K562 (cell line): ENCODE measurements at regions not wholly inside any gene's neighbourhood (a gene's known extent, or its start where the extent isn't known, plus 50 kb on each side); places are given as distances from the start of the nearest gene placed in this dataset.

Source experiments
- CREM ChIP-seq: IDR thresholded peaks from 2 replicates; pipeline ENCODE4 v1.6.1; 2014; ENCODE audit warnings: antibody characterized with exemption, low read depth
- ELF1 ChIP-seq: fragments of 200-800 bp; sonication (Bioruptor generic); IDR thresholded peaks from 2 replicates; pipeline ENCODE4 v1.6.1; 2016; ENCODE audit warnings: missing genetic modification characterization, missing compliant biosample characterization
- KDM1A ChIP-seq, 2 experiments: fragments of 450-650 bp; IDR thresholded peaks; 2 replicates each; pipeline ENCODE4 v1.6.1; 2016; ENCODE audit warnings: mild to moderate bottlenecking in 2 of 2
- MAFK ChIP-seq: IDR thresholded peaks from 2 replicates; pipeline ENCODE4 v1.6.1; 2011; ENCODE audit warnings: low read length, improper control_type of control experiment
- MYC ChIP-seq, 2 experiments: fragments of 250-450 bp in 1 of 2; sonication (Bioruptor Pico) in 1 of 2; IDR thresholded peaks; 2 replicates each; pipeline versions ENCODE4 v1.5.1 to v1.6.1; 2012 to 2021; ENCODE audit warnings: low read depth in 2 of 2, borderline replicate concordance in 1 of 2, improper control_type of control experiment in 1 of 2, low read length in 1 of 2, mild to moderate bottlenecking in 1 of 2, moderate library complexity in 1 of 2
- POLR2A ChIP-seq: fragments of 450-650 bp; conservative IDR thresholded peaks from 2 replicates; pipeline ENCODE4 v1.6.1; 2016
- POLR2AphosphoS5 ChIP-seq: IDR thresholded peaks from 2 replicates; pipeline ENCODE4 v1.6.1; 2011; ENCODE audit warnings: mild to moderate bottlenecking, low read depth, low read length, moderate library complexity; ENCODE audit not compliant: control insufficient read depth, insufficient read depth
- ZFP36 ChIP-seq: fragments of 150-350 bp; IDR thresholded peaks from 2 replicates; pipeline ENCODE4 v1.6.1; 2018; ENCODE audit warnings: low read length, low read depth; ENCODE audit not compliant: partially characterized antibody
- TF ChIP-seq, protein P1 (sequence below): sonication (generic); formaldehyde crosslinking; IDR thresholded peaks from 2 replicates; pipeline ENCODE4 v1.8.0; 2022; ENCODE audit warnings: mild to moderate bottlenecking, missing genetic modification reagents
- TF ChIP-seq, protein P2 (sequence below): sonication (generic); formaldehyde crosslinking; IDR thresholded peaks from 2 replicates; pipeline ENCODE4 v1.8.0; 2022; ENCODE audit warnings: missing genetic modification reagents, mild to moderate bottlenecking, borderline replicate concordance
- TF ChIP-seq, protein P3 (sequence below), 3 experiments: IDR thresholded peaks in 2 of 3; conservative IDR thresholded peaks in 1 of 3; 2 replicates each; pipeline ENCODE4 v1.5.1; 2011 to 2012; ENCODE audit warnings: low read length in 3 of 3, mild to moderate bottlenecking in 3 of 3, control low read depth in 2 of 3, improper control_type of control experiment in 1 of 3, inconsistent platforms in 1 of 3, low read depth in 1 of 3, mixed read lengths in 1 of 3, moderate library complexity in 1 of 3; ENCODE audit not compliant: insufficient read depth in 2 of 3
- TF ChIP-seq, protein P4 (sequence below): fragments of 450-650 bp; IDR thresholded peaks from 2 replicates; pipeline ENCODE4 v1.6.1; 2018; ENCODE audit not compliant: partially characterized antibody
- TF ChIP-seq, protein P5 (sequence below): sonication (generic); formaldehyde crosslinking; IDR thresholded peaks from 2 replicates; pipeline ENCODE4 v1.9.0; 2022; ENCODE audit warnings: mild to moderate bottlenecking, missing genetic modification reagents

DNA sequence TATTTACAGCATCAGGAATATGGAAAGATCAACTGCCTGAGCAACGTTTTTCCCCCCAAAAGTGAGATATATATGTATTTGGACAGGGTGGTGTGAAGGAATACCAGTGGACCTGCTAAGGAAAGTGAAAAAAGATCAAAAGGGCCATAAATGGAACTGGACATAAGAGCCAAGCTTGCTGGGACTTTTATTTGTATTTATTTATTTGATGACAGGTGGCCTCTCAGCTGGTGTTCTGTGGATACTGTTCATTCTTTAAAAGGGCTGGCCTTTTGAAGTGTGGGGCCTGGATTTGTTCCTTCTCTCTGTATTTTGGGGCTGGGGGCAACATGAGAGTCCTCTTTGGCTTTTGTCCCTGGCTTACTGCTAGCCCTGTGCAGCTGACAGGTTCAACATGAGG is 306.6 kb upstream of the N4BP1 start:
- TF ChIP-seq, protein P1, sequence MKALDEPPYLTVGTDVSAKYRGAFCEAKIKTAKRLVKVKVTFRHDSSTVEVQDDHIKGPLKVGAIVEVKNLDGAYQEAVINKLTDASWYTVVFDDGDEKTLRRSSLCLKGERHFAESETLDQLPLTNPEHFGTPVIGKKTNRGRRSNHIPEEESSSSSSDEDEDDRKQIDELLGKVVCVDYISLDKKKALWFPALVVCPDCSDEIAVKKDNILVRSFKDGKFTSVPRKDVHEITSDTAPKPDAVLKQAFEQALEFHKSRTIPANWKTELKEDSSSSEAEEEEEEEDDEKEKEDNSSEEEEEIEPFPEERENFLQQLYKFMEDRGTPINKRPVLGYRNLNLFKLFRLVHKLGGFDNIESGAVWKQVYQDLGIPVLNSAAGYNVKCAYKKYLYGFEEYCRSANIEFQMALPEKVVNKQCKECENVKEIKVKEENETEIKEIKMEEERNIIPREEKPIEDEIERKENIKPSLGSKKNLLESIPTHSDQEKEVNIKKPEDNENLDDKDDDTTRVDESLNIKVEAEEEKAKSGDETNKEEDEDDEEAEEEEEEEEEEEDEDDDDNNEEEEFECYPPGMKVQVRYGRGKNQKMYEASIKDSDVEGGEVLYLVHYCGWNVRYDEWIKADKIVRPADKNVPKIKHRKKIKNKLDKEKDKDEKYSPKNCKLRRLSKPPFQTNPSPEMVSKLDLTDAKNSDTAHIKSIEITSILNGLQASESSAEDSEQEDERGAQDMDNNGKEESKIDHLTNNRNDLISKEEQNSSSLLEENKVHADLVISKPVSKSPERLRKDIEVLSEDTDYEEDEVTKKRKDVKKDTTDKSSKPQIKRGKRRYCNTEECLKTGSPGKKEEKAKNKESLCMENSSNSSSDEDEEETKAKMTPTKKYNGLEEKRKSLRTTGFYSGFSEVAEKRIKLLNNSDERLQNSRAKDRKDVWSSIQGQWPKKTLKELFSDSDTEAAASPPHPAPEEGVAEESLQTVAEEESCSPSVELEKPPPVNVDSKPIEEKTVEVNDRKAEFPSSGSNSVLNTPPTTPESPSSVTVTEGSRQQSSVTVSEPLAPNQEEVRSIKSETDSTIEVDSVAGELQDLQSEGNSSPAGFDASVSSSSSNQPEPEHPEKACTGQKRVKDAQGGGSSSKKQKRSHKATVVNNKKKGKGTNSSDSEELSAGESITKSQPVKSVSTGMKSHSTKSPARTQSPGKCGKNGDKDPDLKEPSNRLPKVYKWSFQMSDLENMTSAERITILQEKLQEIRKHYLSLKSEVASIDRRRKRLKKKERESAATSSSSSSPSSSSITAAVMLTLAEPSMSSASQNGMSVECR (CRISPR knock-in tag), result no peak
- TF ChIP-seq POLR2AphosphoS5 (no peak), CREM (no peak), POLR2A (no peak), MAFK (no peak), MYC (IDR thresholded peaks at IDR 0.05; ENCODE audit: low read depth, low read length) (no peak), MYC (CRISPR knock-in tag; IDR thresholded peaks at IDR 0.05; ENCODE audit: borderline replicate concordance, low read depth) (no peak), KDM1A (IDR thresholded peaks at IDR 0.05) (no peak), ELF1 (tag) (no peak), ZFP36 (no peak)
- TF ChIP-seq, protein P2, sequence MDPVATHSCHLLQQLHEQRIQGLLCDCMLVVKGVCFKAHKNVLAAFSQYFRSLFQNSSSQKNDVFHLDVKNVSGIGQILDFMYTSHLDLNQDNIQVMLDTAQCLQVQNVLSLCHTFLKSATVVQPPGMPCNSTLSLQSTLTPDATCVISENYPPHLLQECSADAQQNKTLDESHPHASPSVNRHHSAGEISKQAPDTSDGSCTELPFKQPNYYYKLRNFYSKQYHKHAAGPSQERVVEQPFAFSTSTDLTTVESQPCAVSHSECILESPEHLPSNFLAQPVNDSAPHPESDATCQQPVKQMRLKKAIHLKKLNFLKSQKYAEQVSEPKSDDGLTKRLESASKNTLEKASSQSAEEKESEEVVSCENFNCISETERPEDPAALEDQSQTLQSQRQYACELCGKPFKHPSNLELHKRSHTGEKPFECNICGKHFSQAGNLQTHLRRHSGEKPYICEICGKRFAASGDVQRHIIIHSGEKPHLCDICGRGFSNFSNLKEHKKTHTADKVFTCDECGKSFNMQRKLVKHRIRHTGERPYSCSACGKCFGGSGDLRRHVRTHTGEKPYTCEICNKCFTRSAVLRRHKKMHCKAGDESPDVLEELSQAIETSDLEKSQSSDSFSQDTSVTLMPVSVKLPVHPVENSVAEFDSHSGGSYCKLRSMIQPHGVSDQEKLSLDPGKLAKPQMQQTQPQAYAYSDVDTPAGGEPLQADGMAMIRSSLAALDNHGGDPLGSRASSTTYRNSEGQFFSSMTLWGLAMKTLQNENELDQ (CRISPR knock-in tag), result no peak
- TF ChIP-seq, protein P3, sequence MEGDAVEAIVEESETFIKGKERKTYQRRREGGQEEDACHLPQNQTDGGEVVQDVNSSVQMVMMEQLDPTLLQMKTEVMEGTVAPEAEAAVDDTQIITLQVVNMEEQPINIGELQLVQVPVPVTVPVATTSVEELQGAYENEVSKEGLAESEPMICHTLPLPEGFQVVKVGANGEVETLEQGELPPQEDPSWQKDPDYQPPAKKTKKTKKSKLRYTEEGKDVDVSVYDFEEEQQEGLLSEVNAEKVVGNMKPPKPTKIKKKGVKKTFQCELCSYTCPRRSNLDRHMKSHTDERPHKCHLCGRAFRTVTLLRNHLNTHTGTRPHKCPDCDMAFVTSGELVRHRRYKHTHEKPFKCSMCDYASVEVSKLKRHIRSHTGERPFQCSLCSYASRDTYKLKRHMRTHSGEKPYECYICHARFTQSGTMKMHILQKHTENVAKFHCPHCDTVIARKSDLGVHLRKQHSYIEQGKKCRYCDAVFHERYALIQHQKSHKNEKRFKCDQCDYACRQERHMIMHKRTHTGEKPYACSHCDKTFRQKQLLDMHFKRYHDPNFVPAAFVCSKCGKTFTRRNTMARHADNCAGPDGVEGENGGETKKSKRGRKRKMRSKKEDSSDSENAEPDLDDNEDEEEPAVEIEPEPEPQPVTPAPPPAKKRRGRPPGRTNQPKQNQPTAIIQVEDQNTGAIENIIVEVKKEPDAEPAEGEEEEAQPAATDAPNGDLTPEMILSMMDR (IDR thresholded peaks at IDR 0.05 in 2 of 3, conservative IDR thresholded peaks at IDR 0.05 in 1 of 3; ENCODE audit: insufficient read depth in 2 of 3, low read depth in 1 of 3, low read length in 3 of 3), result no peak
- TF ChIP-seq, protein P4, sequence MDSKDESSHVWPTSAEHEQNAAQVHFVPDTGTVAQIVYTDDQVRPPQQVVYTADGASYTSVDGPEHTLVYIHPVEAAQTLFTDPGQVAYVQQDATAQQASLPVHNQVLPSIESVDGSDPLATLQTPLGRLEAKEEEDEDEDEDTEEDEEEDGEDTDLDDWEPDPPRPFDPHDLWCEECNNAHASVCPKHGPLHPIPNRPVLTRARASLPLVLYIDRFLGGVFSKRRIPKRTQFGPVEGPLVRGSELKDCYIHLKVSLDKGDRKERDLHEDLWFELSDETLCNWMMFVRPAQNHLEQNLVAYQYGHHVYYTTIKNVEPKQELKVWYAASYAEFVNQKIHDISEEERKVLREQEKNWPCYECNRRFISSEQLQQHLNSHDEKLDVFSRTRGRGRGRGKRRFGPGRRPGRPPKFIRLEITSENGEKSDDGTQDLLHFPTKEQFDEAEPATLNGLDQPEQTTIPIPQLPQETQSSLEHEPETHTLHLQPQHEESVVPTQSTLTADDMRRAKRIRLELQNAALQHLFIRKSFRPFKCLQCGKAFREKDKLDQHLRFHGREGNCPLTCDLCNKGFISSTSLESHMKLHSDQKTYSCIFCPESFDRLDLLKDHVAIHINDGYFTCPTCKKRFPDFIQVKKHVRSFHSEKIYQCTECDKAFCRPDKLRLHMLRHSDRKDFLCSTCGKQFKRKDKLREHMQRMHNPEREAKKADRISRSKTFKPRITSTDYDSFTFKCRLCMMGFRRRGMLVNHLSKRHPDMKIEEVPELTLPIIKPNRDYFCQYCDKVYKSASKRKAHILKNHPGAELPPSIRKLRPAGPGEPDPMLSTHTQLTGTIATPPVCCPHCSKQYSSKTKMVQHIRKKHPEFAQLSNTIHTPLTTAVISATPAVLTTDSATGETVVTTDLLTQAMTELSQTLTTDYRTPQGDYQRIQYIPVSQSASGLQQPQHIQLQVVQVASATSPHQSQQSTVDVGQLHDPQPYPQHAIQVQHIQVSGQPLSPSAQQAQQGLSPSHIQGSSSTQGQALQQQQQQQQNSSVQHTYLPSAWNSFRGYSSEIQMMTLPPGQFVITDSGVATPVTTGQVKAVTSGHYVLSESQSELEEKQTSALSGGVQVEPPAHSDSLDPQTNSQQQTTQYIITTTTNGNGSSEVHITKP, result no peak
- TF ChIP-seq, protein P5, sequence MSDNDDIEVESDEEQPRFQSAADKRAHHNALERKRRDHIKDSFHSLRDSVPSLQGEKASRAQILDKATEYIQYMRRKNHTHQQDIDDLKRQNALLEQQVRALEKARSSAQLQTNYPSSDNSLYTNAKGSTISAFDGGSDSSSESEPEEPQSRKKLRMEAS (CRISPR knock-in tag), result no peak
